Epithelial cell of prostate (primary cell): ENCODE measurements at regions not wholly inside any gene's neighbourhood (a gene's known extent, or its start where the extent isn't known, plus 50 kb on each side); places are given as distances from the start of the nearest gene placed in this dataset.

Experiments used
- DNase-seq: peaks from one replicate; pipeline ENCODE4 v3.0.0-alpha.2; 2011; ENCODE audit warnings: low read depth, low spot score
- H3K27ac ChIP-seq: fragments of 450-650 bp; 2 replicates; pipeline ENCODE4 v1.5.1; 2017; ENCODE audit warnings: mild to moderate bottlenecking

- DNase-seq, result no peak
- no peak overlapping the region for H3K27ac ChIP-seq
Observed at GRCh38 chrX:68909945-68910344, 81.1 kb downstream of the EFNB1 start.

GRCh38 chrX:68908071-68908470 is 79.2 kb downstream of the EFNB1 start:
- no peak for DNase-seq
- H3K27ac ChIP-seq, result no peak overlapping the region

GRCh38 chrX:68902706-68903504 is 74.1 kb downstream of the EFNB1 start:
- no peak for DNase-seq

GRCh38 chrX:68901519-68901918 is 72.7 kb downstream of the EFNB1 start:
- DNase-seq, result no peak
- H3K27ac ChIP-seq, result no peak overlapping the region

More at GRCh38 chrX:68902706-68903504, 74.1 kb downstream of the EFNB1 start:
- no peak overlapping the region for H3K27ac ChIP-seq

GRCh38 chrX:68898598-68898997 is 69.8 kb downstream of the EFNB1 start:
- DNase-seq, result no peak
- no peak overlapping the region for H3K27ac ChIP-seq

- DNase-seq, result no peak
- H3K27ac ChIP-seq, result no peak overlapping the region
Observed at GRCh38 chrX:68897118-68897945, 68.5 kb downstream of the EFNB1 start.

- no peak overlapping the region for H3K27ac ChIP-seq
- DNase-seq, result no peak
Observed at GRCh38 chrX:68896581-68896980, 67.8 kb downstream of the EFNB1 start.

GRCh38 chrX:68895778-68896177 is 67.0 kb downstream of the EFNB1 start:
- DNase-seq, result no peak
- peak overlapping the region; percentile 79 for H3K27ac ChIP-seq

GRCh38 chrX:68895341-68895755 is 66.5 kb downstream of the EFNB1 start:
- DNase-seq, result peak; percentile 12
- peak overlapping the region; percentile 79 for H3K27ac ChIP-seq

GRCh38 chrX:68894513-68895340 is 65.9 kb downstream of the EFNB1 start:
- DNase-seq, result no peak

GRCh38 chrX:68894142-68894512 is 65.3 kb downstream of the EFNB1 start:
- peak overlapping the region; percentile 79 for H3K27ac ChIP-seq
- DNase-seq, result no peak

More at GRCh38 chrX:68894513-68895340, 65.9 kb downstream of the EFNB1 start:
- H3K27ac ChIP-seq, result peak overlapping the region; percentile 79

GRCh38 chrX:68892651-68893050 is 63.8 kb downstream of the EFNB1 start:
- no peak for DNase-seq
- H3K27ac ChIP-seq, result no peak overlapping the region

- no peak overlapping the region for H3K27ac ChIP-seq
Observed at GRCh38 chrX:68892134-68892533, 63.3 kb downstream of the EFNB1 start.

More at GRCh38 chrX:68892134-68892533, 63.3 kb downstream of the EFNB1 start:
- no peak for DNase-seq
